ENCODE measurements at regions not wholly inside any gene's neighbourhood (a gene's known extent, or its start where the extent isn't known, plus 50 kb on each side); places are given as distances from the start of the nearest gene placed in this dataset.

DNA sequence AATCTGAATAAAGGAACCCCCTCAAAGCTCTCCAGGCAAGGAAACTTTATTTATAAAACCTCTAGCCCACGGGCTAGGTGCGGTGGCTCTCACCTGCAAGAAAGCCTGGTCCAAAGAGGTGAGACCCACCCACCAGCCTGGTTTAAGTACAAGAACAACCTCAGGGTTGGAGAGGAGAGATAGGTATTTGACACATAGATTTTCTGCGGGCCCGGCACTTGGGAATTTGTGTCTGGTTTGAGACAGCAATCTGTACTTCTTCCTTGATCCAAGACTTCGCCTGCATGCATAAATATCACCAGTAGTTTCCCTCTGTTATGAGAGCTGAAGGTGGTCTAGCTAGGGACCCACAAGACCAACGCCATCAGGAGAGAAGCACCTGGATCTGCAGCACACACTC, 73.2 kb upstream of the CAPRIN1 start:
- DNase-seq (ENCODE audit: low read depth, low spot score) (no peak), FAIRE-seq (no peak), ATAC-seq (no peak)
- H3K27ac ChIP-seq (ENCODE audit: control insufficient read depth, insufficient read depth) = no peak overlapping the region
- no peaks in the 10 kb centered on the region for H3K36me3 ChIP-seq (ENCODE audit: control insufficient read depth in 2 of 2, insufficient read depth in 2 of 2, low read length in 1 of 2)
- H3K4me1 ChIP-seq (ENCODE audit: control insufficient read depth, insufficient read depth, low read length) = no peaks in the 10 kb centered on the region
- H3K4me3 ChIP-seq = no peak overlapping the region
- no peaks in the 10 kb centered on the region for H3K79me2 ChIP-seq (ENCODE audit: control insufficient read depth, insufficient read depth, low read length)
- BruUV-seq (replicated peaks) = no TSS peak
- CTCF ChIA-PET = interaction anchor here (0.8 to 11.4 kb wide), 4 partner anchors 9 to 260 kb away, joined by 3 to 187 read pairs (median 10); no protein-coding TSS in a partner anchor
- H4K20me1 ChIP-seq (ENCODE audit: control insufficient read depth, insufficient read depth) = no peaks in the 10 kb centered on the region
- H3K9me3 ChIP-seq (replicated peaks; ENCODE audit: control insufficient read depth, insufficient read depth, low read length) = no peaks in the 10 kb centered on the region
- RAD21 ChIA-PET (ENCODE audit: unreplicated experiment) = interaction anchor here (1.1 to 1.3 kb wide), 2 partner anchors 9 to 121 kb away, joined by 3 to 4 read pairs; no protein-coding TSS in a partner anchor
- H2AFZ ChIP-seq (ENCODE audit: control insufficient read depth, low read depth, low read length) = no peak overlapping the region
- SMC1A ChIA-PET (ENCODE audit: uncharacterized antibody, unreplicated experiment) = interaction anchor here (0.7 to 1.5 kb wide), 5 partner anchors 9 to 147 kb away, joined by 3 to 5 read pairs (median 3); no protein-coding TSS in a partner anchor
- TF ChIP-seq DPF2 (IDR thresholded peaks at IDR 0.05) (no peak), ZBTB4 (CRISPR knock-in tag; IDR thresholded peaks at IDR 0.05) (no peak), SMAD1 (IDR thresholded peaks at IDR 0.05; ENCODE audit: low read depth, partially characterized antibody) (no peak), ZNF274 (IDR thresholded peaks at IDR 0.05; ENCODE audit: insufficient read depth, insufficient read length) (no peak), E4F1 (IDR thresholded peaks at IDR 0.05; ENCODE audit: borderline replicate concordance, partially characterized antibody) (no peak), CHD1 (IDR thresholded peaks at IDR 0.05; ENCODE audit: low read depth, low read length) (no peak)
- intact Hi-C loops (cut with micrococcal nuclease; ENCODE audit: unreplicated experiment) = no loop called here
- POLR2A ChIA-PET = no interaction called here
- in situ Hi-C loops (cut with MboI) = no loop called here
- 46% methylated on average over 6 of the region's 6 CpGs for WGBS (ENCODE audit: insufficient coverage, insufficient replicate concordance, low lambda C conversion rate, missing lambda C conversion rate)
- no peak overlapping the region for H3K9ac ChIP-seq (ENCODE audit: control insufficient read depth, insufficient read depth, low read length)
- H3K27me3 ChIP-seq (replicated peaks in 1 of 2; ENCODE audit: control insufficient read depth in 2 of 2, insufficient read depth in 2 of 2, low read length in 1 of 2) = no peaks in the 10 kb centered on the region; a peak in 2 of 4 replicates
- H3K4me2 ChIP-seq (ENCODE audit: control insufficient read depth, insufficient read depth) = no peak overlapping the region
